GM21381 (cell line): ENCODE measurements at regions not wholly inside any gene's neighbourhood (a gene's known extent, or its start where the extent isn't known, plus 50 kb on each side); places are given as distances from the start of the nearest gene placed in this dataset.

Experiments
- ATAC-seq: cut with Tn5 transposase; IDR thresholded peaks from one replicate; pipeline ENCODE4 v1.9.1; 2021; ENCODE audit warnings: mild to moderate bottlenecking, moderate library complexity; ENCODE audit not compliant: unreplicated experiment

DNA sequence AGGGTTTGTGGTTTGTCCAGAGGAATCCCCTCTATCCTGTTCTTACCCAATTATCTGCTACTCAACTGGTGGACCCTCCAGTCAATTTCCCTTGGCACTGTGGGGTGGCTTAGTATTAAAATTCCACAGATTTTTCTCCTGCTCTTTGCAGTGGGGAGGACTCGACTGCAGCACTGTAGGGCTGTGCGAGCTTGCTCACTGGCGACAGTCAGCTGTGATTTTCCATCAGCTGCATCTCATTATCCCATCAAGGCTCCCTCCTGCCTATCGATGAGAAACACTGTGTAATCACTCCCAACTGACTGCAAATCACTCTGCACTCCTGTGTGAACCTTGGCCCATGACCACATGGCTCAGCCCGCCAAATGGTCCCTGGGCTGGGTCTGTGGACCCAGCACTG lies 90.5 kb upstream of the MAF start:
- no peak for ATAC-seq

DNA sequence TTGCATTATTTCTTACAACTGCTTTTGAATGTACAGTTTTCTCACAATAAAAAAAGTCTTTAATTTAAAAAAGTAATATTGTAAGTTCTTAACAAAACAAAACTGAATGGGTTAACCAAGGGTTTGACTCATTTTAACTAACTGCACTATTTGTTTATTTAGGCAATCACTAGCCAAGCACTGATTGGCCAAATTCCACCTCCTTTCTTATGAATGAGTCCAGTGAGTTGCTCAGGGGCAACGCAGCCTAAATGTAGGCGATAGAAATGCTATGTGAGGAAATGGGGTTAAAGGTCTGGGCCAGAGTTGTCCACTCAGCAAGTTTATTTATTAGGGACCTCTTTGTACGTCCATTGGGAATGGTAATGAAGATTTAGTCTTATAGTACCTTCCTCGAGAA lies 89.6 kb upstream of the MAF start:
- ATAC-seq = no peak

DNA sequence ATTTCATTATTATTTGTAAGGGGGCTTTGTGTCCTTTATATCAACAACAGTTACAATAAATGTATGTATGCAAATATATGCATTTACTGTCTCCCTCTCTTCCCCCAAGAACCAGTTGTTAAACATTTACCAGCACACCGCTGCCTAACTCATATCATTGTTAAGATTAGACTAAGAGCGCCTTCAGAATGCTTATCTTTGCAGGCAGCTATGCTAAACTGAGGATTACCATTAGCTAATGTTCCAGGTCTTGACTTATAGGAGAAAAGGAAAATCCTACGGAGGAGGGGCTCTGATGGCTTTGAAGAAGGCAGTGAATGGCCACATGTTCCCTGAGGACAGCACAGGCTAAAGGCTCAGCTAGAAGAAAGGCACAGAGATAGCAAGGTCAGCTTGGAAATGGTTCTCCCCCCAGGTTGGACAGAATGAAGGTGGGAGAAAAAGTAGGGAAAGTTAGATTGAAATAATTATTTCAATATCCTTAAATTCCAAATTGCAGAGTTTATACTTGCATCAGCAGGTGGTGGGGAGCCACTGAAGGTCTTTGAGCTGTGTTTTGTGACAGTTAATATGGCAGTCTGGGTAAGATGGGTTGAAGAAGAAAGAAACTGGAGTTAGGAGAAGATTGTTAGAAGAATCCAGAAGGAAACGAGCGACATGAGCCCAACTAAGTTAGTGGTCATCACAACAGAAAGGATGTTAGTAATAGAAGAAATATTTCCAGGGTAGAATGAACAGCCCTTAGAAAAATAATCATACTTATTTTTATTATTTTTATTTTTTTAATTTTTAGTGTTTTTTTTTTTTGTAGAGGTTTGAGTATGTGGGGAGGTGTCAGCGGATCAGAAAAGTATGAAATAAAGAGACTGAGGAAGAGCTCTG lies 87.0 kb upstream of the MAF start:
- no peak for ATAC-seq

DNA sequence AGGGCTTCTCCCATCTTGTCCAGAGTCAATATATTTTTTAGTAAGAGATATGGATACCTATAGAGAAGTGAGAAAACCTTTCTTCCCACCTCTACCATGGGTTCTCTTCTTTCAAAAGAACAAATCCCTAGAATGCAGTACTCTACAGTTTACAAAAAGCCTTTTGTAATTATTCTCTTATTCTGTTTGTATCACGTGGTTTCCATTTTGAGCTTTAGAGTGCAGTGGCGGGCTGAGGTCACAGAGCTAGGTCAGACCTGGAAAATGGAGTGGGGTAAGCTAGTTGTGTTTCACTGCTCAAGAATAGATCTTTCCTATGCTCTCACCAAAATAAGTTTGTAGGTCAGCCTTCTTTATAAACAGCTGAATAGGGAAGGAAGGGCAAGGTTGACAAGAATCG lies 85.3 kb upstream of the MAF start:
- ATAC-seq = no peak

DNA sequence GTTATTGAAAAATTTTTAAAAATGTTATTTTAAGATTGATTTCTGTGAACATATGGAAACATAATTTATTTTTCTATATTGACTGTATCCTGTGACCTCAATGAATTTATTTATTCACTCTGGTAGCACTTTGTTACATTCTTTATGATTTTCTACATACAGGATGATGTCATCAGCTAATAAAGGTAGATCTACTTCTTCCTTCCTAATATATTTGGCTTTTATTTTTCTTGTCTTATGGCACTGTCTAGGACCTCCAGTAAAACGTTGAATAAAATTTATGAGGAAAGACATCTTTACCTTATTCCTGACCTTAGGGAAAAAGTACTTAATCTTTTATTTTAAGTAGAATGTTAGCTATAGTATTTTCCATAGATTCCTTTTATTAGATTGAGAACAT lies 78.8 kb upstream of the MAF start:
- no peak for ATAC-seq

DNA sequence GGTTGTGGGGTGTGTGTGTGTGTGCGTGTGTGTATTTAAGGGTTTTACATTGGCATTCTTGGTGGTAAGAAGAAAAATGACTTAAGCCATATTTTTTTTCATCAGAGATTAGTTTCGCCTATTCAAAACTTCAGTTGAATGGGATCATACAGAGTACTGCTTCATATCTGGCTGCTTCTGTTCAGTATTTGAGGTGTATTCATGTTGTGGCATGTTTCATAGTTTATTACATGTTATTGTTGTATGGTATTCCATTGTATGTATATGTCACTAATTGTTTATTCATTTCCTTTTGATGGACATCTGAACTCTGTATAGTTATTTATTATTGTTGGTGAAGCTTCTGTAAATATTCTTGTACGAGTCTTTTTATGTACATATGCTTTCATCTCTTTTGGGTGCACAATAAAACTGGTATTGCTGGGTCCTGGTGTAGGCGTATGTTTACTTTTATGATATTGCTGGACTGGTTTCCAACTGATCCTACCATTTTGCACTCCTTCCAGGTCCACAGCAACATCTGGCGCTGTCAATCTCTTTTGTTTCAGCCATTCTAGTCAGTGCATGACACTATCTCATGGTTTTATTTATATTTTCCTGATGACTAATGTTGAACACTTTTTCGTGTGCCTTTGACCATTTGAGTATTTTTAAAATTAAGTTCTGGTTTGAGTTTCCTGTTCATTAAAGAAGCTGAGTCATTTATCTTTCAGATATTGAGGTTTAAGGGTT lies 77.4 kb upstream of the MAF start:
- ATAC-seq = no peak

DNA sequence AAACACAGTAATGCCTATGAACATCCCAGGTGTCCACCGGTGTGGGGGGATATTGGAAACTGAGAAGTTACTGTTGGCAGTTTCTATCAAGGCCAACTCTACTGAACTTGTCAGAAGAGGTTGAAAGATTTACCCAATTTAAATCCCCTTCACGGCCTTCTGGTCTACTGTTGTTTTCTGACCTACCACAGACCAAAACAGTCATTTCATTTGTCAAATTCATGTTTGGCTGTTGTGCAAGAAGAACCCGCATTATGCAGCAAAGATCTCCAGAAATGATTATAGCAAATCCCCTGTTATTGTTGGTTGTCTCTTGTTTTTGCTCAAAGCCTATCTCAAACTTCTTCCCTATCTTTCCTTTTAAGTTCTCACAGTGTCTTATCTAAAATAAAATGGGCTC lies 73.1 kb upstream of the MAF start:
- ATAC-seq = no peak

DNA sequence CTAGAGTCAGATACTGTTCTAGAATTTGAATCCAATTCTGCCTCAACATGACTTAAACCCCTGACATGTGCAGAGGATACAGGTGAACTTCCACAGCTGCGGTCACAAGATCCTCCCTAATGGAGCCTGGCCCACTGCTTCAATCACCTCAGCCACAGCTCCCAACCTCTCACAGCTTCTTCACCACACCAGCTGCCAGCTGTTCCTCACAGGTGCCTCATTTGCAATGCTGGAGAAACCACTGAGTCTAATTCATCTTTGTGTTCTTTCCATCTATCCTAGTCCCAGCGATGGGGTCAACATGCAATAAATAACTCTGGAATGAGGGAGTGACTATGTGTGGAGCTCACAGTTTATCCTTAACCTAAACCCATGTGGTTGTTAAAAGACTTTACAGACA lies 72.0 kb upstream of the MAF start:
- no peak for ATAC-seq

DNA sequence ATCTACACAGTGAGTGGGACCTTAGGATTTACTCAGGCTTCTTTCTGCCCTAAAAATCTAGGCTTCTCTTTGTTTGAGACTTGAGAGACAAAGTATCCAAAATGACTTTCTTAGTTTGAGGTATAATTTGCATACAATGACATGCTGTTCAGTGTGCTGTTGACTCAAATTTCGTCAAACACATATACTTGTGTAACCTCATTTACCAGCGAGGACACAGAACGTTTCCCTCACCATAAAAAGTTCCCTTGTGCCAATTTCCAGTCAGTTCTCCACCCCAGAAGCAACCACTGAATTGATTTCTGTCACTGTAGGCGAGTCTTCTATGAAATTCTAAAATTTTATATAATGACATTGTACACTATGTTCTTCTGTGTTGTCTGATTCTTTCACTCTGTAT lies 68.0 kb upstream of the MAF start:
- no peak for ATAC-seq

DNA sequence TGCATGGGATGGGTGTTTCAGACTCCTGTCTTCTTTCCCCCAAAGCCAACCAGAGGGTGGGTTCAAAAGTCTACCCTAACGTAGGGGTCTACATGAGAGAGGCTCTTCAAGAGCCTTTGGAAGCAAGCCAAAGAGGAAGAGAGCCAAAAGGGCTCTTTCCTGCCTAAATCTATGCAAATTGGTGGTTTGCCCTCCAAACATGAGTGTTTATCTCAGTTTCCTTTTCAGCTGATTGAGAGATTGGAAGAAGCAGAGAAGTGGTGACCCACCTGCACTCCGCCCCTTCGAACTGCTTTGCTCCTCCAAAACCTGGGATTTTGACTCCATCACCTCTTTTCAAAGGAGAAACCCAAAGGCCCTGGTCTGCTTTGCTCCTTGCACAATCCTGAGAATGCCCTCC lies 65.4 kb upstream of the MAF start:
- no peak for ATAC-seq

DNA sequence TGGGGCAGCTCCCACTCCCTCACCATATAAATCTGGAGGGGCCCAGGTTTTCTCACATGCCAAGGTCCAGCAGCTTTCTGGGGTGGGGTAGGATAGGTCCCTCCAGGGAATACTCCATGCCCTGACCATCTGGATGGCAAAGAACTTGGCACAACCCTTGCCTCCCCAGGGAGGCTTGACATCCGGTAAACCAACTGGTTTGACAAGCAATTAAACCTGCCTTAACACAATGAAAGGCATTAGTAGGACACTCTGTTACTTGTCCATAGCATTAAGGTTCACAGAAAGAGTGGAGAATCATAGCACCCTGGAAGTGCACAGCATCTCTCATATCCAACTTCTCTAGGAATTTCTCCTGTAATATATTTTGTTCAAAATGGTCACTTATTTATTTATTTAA lies 63.9 kb upstream of the MAF start:
- no peak for ATAC-seq

DNA sequence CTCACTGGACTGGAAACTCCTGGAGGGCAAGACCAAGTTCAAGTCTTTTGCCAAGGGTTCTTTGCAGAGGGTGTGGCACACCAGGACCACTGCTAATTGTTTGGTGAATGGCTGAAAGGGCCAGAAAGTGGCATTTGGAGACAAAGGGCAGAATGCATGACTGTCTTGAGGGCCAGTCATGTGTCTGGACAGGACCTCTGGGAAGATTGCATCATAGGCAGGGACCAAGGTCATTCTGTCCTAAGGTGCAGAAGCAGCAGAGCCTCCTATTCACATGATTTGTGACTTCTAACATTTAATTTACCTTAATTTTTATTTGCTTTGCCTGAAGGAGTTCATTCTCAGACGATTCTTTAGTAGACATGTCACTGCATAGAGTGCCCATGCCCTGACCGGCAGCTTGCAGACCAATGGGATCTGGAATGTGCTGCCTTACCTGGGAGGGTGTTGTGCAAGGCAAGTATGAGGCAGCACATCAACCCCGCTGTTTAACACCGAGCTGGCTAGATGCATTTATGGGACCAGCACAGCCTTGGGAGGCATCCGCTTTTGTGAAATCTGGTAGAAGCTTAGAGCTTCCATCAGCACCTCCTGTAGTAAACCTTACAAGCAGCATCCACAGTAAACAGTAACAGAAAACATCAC lies 62.3 kb upstream of the MAF start:
- no peak for ATAC-seq

DNA sequence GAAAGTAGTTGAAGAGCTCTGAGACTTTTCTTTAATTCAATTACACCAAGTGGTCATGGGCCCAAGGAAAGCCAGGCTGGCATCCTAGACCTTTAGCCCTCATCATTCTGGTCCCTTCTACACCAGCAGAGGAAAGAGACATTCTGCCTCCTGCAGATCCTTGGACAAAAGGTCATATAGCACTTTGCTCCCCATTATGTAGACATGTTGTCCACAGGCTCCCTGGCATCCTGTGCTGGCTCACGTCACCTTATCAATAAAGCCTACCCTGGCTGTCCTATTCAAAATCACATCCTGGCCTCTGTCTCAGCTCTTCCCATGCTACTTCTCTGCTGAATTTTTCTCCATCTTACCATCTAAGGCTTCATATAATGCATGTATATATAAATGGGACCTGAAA lies 61.6 kb upstream of the MAF start:
- no peak for ATAC-seq

DNA sequence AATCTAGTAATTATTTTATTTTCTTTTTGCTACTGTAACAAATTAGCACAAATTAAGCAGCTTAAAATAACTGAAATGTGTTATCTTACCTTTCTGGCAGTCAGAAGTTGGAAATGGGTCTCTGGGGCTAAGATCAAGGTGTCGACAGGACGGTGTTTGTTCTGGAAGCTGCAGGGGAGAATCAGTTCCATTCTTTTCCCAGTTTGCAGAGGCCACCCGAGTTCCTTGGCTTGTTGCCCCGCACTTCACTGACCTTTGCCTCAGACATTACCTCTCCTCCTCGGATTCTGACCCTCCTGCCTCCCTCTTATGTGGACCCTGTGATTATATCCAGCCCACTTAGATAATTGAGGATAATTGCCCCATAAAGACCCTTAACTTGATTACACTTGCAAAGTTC lies 61.0 kb upstream of the MAF start:
- ATAC-seq = no peak

DNA sequence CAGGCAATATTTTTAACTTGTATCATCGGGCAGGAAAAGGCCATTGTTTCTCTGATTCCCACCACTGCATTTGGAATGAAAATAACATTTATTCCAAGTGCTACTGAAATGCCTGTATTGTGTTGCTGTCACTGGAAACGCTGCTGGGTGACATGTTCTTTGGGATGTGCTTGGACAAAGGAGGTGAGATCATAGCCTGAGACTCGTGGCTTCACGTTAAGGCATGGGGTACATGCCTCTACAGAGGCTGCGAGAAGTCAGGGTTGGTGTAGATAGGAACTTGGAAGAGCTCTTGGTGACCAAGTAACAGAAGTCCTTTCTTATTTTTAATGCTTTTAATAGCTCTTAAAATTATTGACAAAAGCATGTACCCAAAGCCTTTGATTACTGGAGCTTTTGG lies 58.8 kb upstream of the MAF start:
- no peak for ATAC-seq

DNA sequence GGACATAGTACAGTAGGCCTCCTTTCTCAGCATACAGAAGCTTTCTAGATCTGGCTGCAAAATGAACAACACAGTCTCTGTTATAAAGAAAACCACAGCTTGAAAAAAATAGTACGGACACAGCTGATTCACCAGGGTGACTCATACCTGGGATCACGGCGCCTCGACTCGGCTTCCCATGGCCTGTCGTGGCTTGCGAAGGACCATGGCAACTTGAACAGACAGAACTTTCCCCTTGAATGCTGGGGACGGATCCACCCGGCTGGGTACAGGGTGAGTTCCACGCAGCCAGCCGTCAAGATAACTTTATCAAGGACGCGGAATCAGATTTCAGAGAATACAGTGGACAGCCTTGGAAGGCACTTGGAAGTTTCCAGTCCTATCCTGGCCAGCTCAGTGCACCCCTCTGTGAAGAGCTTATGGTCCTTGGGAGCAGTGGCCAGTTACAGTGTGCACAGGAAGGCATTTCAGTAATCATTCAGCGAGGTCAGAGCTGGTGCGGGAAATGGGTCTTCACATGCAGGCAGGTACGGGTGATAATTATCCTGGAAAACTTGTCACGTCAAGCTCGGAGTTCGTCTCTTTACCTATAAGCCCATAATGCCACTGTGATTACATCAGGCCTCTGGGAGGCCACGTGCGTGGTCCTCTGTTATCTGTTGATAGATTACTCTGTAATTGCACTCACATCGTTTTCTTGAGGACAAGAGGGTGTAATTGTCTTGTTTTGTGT lies 57.9 kb upstream of the MAF start:
- no peak for ATAC-seq

DNA sequence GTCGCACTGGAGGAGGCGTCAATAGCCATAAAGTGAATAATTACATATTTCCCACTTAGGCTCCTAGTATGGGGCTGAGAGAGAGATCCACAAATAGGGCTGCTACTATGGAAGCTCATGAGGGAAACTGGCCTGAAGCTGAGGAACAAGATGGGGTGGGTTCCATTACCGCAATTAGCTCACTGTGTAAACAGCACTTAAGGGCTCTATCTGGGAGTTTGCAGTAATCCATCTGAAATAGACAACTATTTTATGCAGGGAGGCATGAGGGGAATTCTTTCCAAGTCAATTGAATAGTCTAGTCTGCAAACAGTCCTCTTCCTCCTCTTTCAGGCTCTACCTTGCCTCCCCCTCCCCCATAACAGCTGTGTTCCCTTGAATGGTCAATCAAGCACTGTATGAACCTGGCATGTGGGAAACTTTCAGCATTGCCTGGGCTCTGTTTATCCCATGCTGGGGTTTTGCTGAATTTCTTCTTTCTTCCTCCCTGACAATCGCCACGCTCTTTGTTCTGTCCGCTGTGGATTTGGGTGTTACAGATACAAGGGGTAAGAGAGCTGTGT lies 56.1 kb upstream of the MAF start:
- ATAC-seq = no peak

DNA sequence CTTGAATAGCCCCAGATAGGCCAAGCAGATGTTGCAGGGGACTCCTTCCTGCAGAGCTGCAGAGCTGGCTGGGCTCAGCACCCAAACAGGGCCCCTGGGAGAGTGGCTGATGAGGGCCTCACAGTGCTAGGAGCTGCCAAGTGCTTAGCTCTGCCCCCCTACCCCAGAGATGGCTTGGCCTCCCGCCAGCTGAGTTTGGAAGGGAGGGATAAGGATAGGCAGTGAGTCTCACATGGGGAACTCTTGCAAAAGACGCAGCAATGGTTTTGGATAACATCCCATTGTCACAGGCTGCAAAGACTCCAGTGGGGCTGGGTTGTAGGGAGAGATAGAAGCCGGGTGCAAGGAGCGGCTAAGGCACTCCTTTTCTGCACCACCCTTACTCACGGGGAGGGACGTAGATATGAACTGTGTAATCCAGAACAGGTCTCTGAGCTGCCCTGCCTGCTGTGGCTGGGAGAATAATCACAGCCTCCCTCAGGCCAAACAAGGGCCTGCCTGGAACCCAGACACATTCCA lies 52.9 kb upstream of the MAF start:
- no peak for ATAC-seq

DNA sequence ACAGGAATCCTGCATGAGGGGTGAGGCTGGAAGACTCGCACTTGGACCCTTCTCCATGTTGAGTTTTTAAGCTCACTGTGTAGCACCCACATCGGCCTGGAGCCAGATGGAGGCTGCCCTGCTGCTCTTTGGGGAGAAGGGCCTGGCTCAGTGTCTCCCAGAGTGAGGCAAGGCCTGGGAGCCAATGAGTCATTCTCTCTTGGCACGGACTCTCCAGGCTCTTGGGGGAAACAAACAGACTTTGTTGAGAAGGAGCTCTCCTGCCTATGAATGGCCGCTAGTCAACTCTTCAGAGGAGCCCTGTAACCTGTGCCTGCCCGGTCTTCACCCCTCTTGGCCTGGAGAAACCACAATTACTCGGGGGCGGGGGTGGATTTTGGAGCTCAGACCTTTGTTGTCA lies 50.8 kb upstream of the MAF start:
- no peak for ATAC-seq
